Astrocyte (in vitro differentiated cells and primary cell): ENCODE measurements at regions not wholly inside any gene's neighbourhood (a gene's known extent, or its start where the extent isn't known, plus 50 kb on each side); places are given as distances from the start of the nearest gene placed in this dataset.

Source experiments
- DNase-seq: peaks from one replicate; pipeline ENCODE4 v3.0.0-alpha.2; 2010; ENCODE audit warnings: low read depth
- FAIRE-seq: peaks from 2 replicates; lab custom pipeline; 2011; peaks lifted over from hg19 to GRCh38; lab: Jason Lieb, UNC
- H2AFZ ChIP-seq: 2 replicates; pipeline ENCODE4 v1.6.0; 2012; ENCODE audit warnings: low read depth, low read length, inconsistent platforms
- H3K27ac ChIP-seq: 2 replicates; pipeline ENCODE4 v1.5.1; 2011; ENCODE audit warnings: low read depth, low read length, inconsistent platforms
- H3K27me3 ChIP-seq: 2 replicates; pipeline ENCODE4 v1.6.0; 2011; ENCODE audit warnings: low read length, inconsistent platforms; ENCODE audit not compliant: insufficient read depth
- H3K36me3 ChIP-seq: 2 replicates; pipeline ENCODE4 v1.5.1; 2011; ENCODE audit warnings: low read length, inconsistent platforms; ENCODE audit not compliant: insufficient read depth
- H3K4me1 ChIP-seq: 2 replicates; pipeline ENCODE4 v1.5.1; 2011; ENCODE audit warnings: low read length, inconsistent platforms; ENCODE audit not compliant: insufficient read depth
- H3K4me2 ChIP-seq: 2 replicates; pipeline ENCODE4 v1.6.0; 2012; ENCODE audit warnings: low read length, inconsistent platforms
- H3K4me3 ChIP-seq: 2 replicates; pipeline ENCODE4 v1.5.1; 2011; ENCODE audit warnings: low read depth, mild to moderate bottlenecking, low read length, inconsistent platforms; ENCODE audit not compliant: insufficient read depth
- H3K79me2 ChIP-seq: 2 replicates; pipeline ENCODE4 v1.6.0; 2012; ENCODE audit warnings: mild to moderate bottlenecking, low read length, inconsistent platforms; ENCODE audit not compliant: insufficient read depth
- H3K9ac ChIP-seq: 2 replicates; pipeline ENCODE4 v1.6.0; 2012; ENCODE audit warnings: mild to moderate bottlenecking, low read length, inconsistent platforms
- H3K9me3 ChIP-seq: 2 replicates; pipeline ENCODE4 v1.5.1; 2012; ENCODE audit warnings: low read depth, mild to moderate bottlenecking, low read length, inconsistent platforms; ENCODE audit not compliant: insufficient read depth
- H4K20me1 ChIP-seq: 2 replicates; pipeline ENCODE4 v1.6.0; 2012; ENCODE audit warnings: low read length, inconsistent platforms; ENCODE audit not compliant: insufficient read depth
- H3K27ac Mint-ChIP-seq: one replicate; pipeline ENCODE4 v1.8.0; 2021; ENCODE audit warnings: mild to moderate bottlenecking, mixed read lengths; ENCODE audit not compliant: unreplicated experiment
- H3K27me3 Mint-ChIP-seq: one replicate; pipeline ENCODE4 v1.8.0; 2021; ENCODE audit warnings: low read depth, mixed read lengths; ENCODE audit not compliant: unreplicated experiment
- H3K36me3 Mint-ChIP-seq: one replicate; pipeline ENCODE4 v1.8.0; 2021; ENCODE audit warnings: low read depth, mixed read lengths; ENCODE audit not compliant: unreplicated experiment
- H3K4me1 Mint-ChIP-seq: one replicate; pipeline ENCODE4 v1.8.0; 2021; ENCODE audit warnings: low read depth, mixed read lengths; ENCODE audit not compliant: unreplicated experiment
- H3K4me3 Mint-ChIP-seq: one replicate; pipeline ENCODE4 v1.8.0; 2021; ENCODE audit warnings: mild to moderate bottlenecking, moderate library complexity, mixed read lengths; ENCODE audit not compliant: unreplicated experiment
- H3K9me3 Mint-ChIP-seq: one replicate; pipeline ENCODE4 v1.8.0; 2021; ENCODE audit warnings: mild to moderate bottlenecking, mixed read lengths; ENCODE audit not compliant: unreplicated experiment
- CTCF ChIP-seq: IDR thresholded peaks from 2 replicates; pipeline ENCODE4 v1.5.1; 2011; ENCODE audit warnings: low read depth, mild to moderate bottlenecking, inconsistent platforms, low read length, moderate library complexity; ENCODE audit not compliant: insufficient read depth
- EZH2 ChIP-seq: IDR thresholded peaks from 2 replicates; pipeline ENCODE4 v1.6.1; 2012; ENCODE audit warnings: mild to moderate bottlenecking, low read length, inconsistent platforms; ENCODE audit not compliant: insufficient read depth

GRCh38 chr1:83697961-83698360 is 301.0 kb downstream of the TTLL7 start:
- no peaks in the 10 kb centered on the region for H3K9me3 ChIP-seq
- Mint-ChIP-seq H3K36me3 (peaks cover 4% of the 10 kb centered on the region), H3K27me3 (peaks cover 3% of the 10 kb centered on the region), H3K27ac (no peak overlapping the region), H3K9me3 (peaks cover 4% of the 10 kb centered on the region), H3K4me1 (peaks cover 28% of the 10 kb centered on the region), H3K4me3 (no peak overlapping the region)
- no peak overlapping the region for H3K4me2 ChIP-seq
- H3K36me3 ChIP-seq = no peaks in the 10 kb centered on the region
- H3K4me3 ChIP-seq = no peak overlapping the region
- peaks cover 8% of the 10 kb centered on the region for H3K4me1 ChIP-seq
- FAIRE-seq (no peak), DNase-seq (no peak)
- no peaks in the 10 kb centered on the region for H3K27me3 ChIP-seq
- TF ChIP-seq CTCF (no peak), EZH2 (no peak)
- no peaks in the 10 kb centered on the region for H4K20me1 ChIP-seq
- H3K9ac ChIP-seq = no peak overlapping the region
- no peaks in the 10 kb centered on the region for H3K79me2 ChIP-seq
- H2AFZ ChIP-seq = no peak overlapping the region
- no peak overlapping the region for H3K27ac ChIP-seq

GRCh38 chr1:83697220-83697619 is 301.7 kb downstream of the TTLL7 start:
- Histone ChIP-seq H3K9me3 (no peaks in the 10 kb centered on the region), H4K20me1 (no peaks in the 10 kb centered on the region), H3K4me3 (no peak overlapping the region), H3K9ac (no peak overlapping the region), H3K4me1 (peaks cover 14% of the 10 kb centered on the region), H3K4me2 (no peak overlapping the region), H3K36me3 (no peaks in the 10 kb centered on the region), H3K79me2 (no peaks in the 10 kb centered on the region), H3K27ac (no peak overlapping the region), H2AFZ (no peak overlapping the region), H3K27me3 (no peaks in the 10 kb centered on the region)
- TF ChIP-seq CTCF = no peak
- TF ChIP-seq EZH2 = no peak
- Mint-ChIP-seq H3K36me3 (peaks cover 4% of the 10 kb centered on the region), H3K27me3 (peaks cover 3% of the 10 kb centered on the region), H3K4me1 (peaks cover 35% of the 10 kb centered on the region), H3K27ac (no peak overlapping the region), H3K9me3 (peaks cover 4% of the 10 kb centered on the region), H3K4me3 (no peak overlapping the region)
- FAIRE-seq = no peak
- no peak for DNase-seq

GRCh38 chr1:83694449-83694848 is 304.5 kb downstream of the TTLL7 start:
- H2AFZ ChIP-seq = no peak overlapping the region
- H3K9me3 Mint-ChIP-seq = peaks cover 3% of the 10 kb centered on the region
- no peaks in the 10 kb centered on the region for H3K36me3 ChIP-seq
- H3K79me2 ChIP-seq = no peaks in the 10 kb centered on the region
- no peaks in the 10 kb centered on the region for H3K27me3 ChIP-seq
- TF ChIP-seq EZH2 (no peak), CTCF (no peak)
- H3K36me3 Mint-ChIP-seq = peaks cover 4% of the 10 kb centered on the region
- H3K4me1 ChIP-seq = peaks cover 16% of the 10 kb centered on the region
- no peak overlapping the region for H3K4me2 ChIP-seq
- H3K9ac ChIP-seq = no peak overlapping the region
- no peak overlapping the region for H3K4me3 ChIP-seq
- DNase-seq (no peak), FAIRE-seq (no peak)
- peak overlapping the region; percentile 28 for H3K4me3 Mint-ChIP-seq
- H3K27me3 Mint-ChIP-seq = no peaks in the 10 kb centered on the region
- H4K20me1 ChIP-seq = no peaks in the 10 kb centered on the region
- no peak overlapping the region for H3K27ac ChIP-seq
- no peaks in the 10 kb centered on the region for H3K9me3 ChIP-seq
- peak overlapping the region; percentile 99 for H3K27ac Mint-ChIP-seq
- peaks cover 51% of the 10 kb centered on the region for H3K4me1 Mint-ChIP-seq
